Lower lobe of right lung (tissue), 2 donors: ENCODE measurements at regions not wholly inside any gene's neighbourhood (a gene's known extent, or its start where the extent isn't known, plus 50 kb on each side); places are given as distances from the start of the nearest gene placed in this dataset.
"Not testable (repeated sequence)": the region's sequence is repeated elsewhere in the genome, so short reads cannot be mapped to it uniquely, and the experiment has no call there.

ENCODE experiments used
- ATAC-seq, 2 donors: fragments of 200-7000 bp; cut with Tn5 transposase; one replicate each; pipeline ENCODE4 v1.9.1; 2020 to 2022; ENCODE audit warnings: mild to moderate bottlenecking in 2 of 2, moderate library complexity in 2 of 2
- DNase-seq: peaks from one replicate; pipeline ENCODE4 v3.0.0-alpha.2; 2020
- H3K27ac ChIP-seq: fragments of 200-600 bp; one replicate; pipeline ENCODE4 v1.8.0; 2022
- H3K27me3 ChIP-seq: fragments of 200-600 bp; one replicate; pipeline ENCODE4 v1.8.0; 2022; ENCODE audit warnings: low read depth
- H3K36me3 ChIP-seq: fragments of 200-600 bp; one replicate; pipeline ENCODE4 v1.8.0; 2022; ENCODE audit warnings: mild to moderate bottlenecking
- H3K4me1 ChIP-seq: fragments of 200-600 bp; one replicate; pipeline ENCODE4 v1.8.0; 2022
- H3K4me3 ChIP-seq: fragments of 200-600 bp; one replicate; pipeline ENCODE4 v1.8.0; 2022; ENCODE audit warnings: mild to moderate bottlenecking
- H3K9me3 ChIP-seq: fragments of 200-600 bp; one replicate; pipeline ENCODE4 v1.8.0; 2022
- intact Hi-C: fragments of 100-400 bp; cut with DNase I; formaldehyde crosslinking; loops from one replicate; pipeline ENCODE4 v1.11.0; 2022
- donor health status: DM: no; HTN: yes; CAD: no; lungs with severe emphysema.

DNA sequence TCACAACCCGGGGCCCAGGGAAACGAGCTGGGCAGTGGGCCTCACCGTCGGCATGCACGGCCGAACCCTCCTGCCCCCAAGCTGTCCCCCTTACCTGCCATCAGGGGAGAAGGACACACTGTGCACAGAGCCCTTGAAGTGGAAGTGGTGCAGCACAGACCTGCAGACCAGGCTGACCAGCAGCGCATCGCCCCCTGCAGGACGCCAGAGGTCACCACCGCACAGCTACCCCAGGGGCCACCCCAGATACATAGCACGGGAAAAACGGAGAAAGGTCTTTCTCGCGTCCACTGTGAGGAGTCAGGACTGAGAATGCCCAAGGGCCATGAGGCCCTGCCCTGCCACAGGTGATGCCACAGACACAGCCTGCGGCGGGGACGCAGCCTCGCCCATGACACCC lies 5373.7 kb upstream of the TPTE start:
- intact Hi-C loops, H3K27ac ChIP-seq, DNase-seq, H3K36me3 ChIP-seq, H3K4me1 ChIP-seq, H3K27me3 ChIP-seq, H3K4me3 ChIP-seq, H3K9me3 ChIP-seq: not testable (repeated sequence)
- ATAC-seq = peak in 1 of 2 donors; percentile 40

GRCh38 chr21:5149222-5149621 lies 5372.2 kb upstream of the TPTE start:
- DNase-seq, H3K36me3 ChIP-seq, H3K9me3 ChIP-seq, H3K4me3 ChIP-seq, ATAC-seq, H3K27ac ChIP-seq, intact Hi-C loops, H3K4me1 ChIP-seq, H3K27me3 ChIP-seq: not testable (repeated sequence)

GRCh38 chr21:5153842-5154640 lies 5367.3 kb upstream of the TPTE start:
- H3K36me3 ChIP-seq, intact Hi-C loops, H3K27ac ChIP-seq, H3K4me1 ChIP-seq, H3K27me3 ChIP-seq, DNase-seq, H3K9me3 ChIP-seq: not testable (repeated sequence)
- peak overlapping the region; percentile 40 for H3K4me3 ChIP-seq
- peak; percentile 61 to 74 for ATAC-seq

- peak; percentile 87 for DNase-seq
- ATAC-seq = peak; percentile 100
- H3K27ac ChIP-seq, intact Hi-C loops, H3K27me3 ChIP-seq, H3K9me3 ChIP-seq, H3K4me1 ChIP-seq, H3K36me3 ChIP-seq: not testable (repeated sequence)
- peak overlapping the region; percentile 40 for H3K4me3 ChIP-seq
Observed at GRCh38 chr21:5154641-5154982, 5366.8 kb upstream of the TPTE start.

DNA sequence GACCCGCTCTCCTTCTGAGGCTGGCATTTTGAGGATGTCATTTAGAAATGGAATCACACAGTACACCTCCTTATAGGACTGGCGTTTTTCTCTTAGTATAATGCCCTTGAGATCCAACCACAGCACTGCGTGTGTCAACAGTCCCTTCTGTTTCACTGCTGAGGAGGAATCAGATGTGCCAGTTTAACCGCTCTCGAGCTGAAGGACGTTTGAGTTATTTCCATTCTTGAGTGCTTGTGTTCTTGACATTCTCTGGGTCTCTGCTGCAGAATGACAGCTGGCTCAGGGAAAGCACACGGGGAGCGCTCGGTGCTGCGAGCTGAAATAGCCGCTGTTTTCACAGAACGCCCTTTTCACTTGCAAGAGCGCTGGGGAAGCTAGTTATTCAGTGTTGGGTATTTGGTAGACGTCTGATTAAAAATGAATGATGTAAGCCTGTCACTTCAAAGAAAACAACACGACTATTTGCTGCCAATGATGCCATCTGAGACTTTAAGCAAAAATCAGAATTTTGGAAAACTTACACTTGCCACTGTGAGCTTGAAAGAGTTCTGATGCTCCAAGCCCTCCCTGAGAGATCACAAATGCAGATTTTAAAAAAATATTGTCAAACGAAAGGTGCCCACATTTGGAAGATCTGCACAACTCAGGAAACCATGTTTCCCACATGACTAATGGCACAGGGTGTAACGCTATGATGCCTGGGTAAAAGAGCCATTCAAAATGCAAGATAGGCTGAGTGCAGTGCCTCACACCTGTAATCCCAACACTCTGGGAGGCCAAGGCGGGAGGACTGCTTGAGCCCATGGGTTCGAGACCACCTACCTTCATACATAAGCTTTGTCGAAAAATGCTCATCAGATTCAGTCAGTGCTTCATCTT lies 5358.4 kb upstream of the TPTE start:
- peak; percentile 80 to 81 for ATAC-seq

GRCh38 chr21:5165829-5166228 lies 5355.6 kb upstream of the TPTE start:
- H3K4me3 ChIP-seq, H3K27me3 ChIP-seq, H3K4me1 ChIP-seq, H3K9me3 ChIP-seq, H3K36me3 ChIP-seq, intact Hi-C loops, ATAC-seq, DNase-seq, H3K27ac ChIP-seq: not testable (repeated sequence)

More for the DNA sequence above, 5358.4 kb upstream of the TPTE start:
- H3K27me3 ChIP-seq, intact Hi-C loops, H3K9me3 ChIP-seq, H3K4me1 ChIP-seq, H3K4me3 ChIP-seq, DNase-seq, H3K27ac ChIP-seq, H3K36me3 ChIP-seq: not testable (repeated sequence)
